SW 1271 (cell line): ENCODE measurements at regions not wholly inside any gene's neighbourhood (a gene's known extent, or its start where the extent isn't known, plus 50 kb on each side); places are given as distances from the start of the nearest gene placed in this dataset.
"Not testable (repeated sequence)": the region's sequence is repeated elsewhere in the genome, so short reads cannot be mapped to it uniquely, and the experiment has no call there.

Experiments
- DNase-seq, 2 experiments: peaks; one replicate each; lab custom pipeline; 2025; lab: John Stamatoyannopoulos, UW

GRCh38 chr7:136533732-136534131, 334.7 kb upstream of the CHRM2 start:
- no peak for DNase-seq

DNA sequence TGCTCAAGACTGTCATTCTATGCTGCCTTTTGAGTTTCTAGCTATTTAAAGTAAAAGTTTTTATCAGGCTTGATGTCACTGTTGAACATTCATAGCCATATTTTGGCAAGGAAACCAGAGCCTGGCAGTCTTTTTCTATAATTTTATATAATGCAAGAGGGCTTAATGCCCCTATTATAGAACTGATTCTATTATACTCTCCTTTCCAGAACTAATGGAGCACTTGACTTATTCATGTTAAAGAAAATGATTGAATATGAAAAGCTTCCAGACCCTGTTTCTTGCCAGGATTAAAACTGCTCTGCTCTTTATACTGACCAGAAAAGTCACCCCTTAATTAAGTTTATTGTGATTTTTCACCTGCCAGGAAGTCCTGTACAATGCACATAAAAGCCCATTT, 337.6 kb upstream of the CHRM2 start:
- no peak for DNase-seq

DNA sequence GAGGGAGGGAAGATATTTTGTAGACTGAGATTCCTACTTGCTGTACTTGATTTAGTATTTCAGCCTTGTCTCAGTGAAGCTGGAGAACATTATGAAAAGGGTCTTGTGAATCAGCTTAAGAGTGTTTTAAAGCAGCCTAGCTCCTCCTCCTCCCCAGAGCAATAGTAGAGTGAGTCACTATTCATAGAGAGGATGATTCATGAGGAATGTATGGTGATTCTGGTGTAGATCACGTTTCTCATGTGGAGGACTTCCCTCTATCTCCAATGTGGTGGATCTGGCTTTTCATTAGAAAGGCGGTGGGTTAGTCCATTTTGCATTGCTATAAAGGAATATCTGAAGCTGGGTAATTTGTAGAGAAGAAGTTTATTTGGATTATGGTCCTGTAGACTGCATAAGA, 340.1 kb upstream of the CHRM2 start:
- peak in 1 of 2 experiments; percentile 58 for DNase-seq

DNA sequence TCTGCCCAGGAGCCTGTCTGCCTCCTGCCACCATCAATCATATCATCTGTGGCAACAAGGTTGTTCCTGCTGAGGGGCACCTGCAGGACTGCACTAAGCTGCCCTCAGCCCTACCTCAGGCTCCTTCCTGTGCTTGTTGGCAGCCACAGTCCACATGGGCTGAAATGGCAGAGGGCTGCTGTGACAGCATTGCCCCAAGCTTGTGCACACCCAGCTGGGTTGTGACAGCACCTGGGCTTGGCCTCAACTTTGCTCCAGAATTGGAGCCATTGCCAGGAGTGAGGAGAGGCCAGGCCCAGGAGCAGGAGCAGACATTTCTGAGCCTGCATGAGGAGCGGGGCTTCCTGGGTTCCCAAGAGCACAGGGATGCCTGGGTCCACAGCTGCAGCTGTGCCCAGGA, 340.9 kb upstream of the CHRM2 start:
- no peak for DNase-seq

- no peak for DNase-seq
Observed at GRCh38 chr7:136526408-136527105, 341.9 kb upstream of the CHRM2 start.

DNA sequence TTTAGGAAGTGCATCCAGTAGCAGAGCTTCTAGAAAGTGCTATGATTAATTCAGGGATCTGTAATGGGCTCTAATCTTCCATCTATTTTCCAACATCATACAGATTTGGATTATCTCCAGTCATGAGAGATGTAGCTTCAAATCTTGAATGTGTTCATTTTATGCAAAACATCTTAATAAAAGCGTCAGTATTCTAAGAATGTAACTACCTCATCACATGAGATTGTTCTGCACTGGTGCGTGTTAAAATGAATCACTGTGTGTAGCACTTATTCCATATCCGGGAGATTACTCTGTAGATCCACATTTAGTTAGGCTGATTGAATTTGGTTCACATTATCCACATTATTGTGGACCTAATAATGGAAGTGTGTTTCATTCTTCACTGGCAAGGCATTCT, 344.9 kb upstream of the CHRM2 start:
- no peak for DNase-seq

DNA sequence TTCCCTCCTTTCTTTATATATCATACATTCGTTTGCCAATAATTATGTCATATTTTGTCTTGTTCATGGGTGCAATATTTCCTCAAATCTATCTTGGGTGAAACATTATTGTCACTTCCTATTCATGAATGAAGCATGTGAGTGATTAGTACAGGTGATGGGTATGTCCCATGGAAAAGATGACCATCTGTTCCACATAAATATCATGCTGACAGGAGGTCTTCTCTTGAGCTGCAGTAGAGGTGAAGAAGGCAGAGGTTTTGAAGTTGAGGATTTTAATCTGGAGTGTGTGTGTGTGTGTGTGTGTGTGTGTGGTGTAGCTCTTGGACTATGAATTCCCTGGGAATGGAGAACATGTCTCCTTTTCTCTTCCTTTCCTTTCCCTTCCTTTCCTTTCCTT, 350.5 kb upstream of the CHRM2 start:
- no peak for DNase-seq

GRCh38 chr7:136514776-136515175, 353.7 kb upstream of the CHRM2 start:
- DNase-seq, result no peak

DNA sequence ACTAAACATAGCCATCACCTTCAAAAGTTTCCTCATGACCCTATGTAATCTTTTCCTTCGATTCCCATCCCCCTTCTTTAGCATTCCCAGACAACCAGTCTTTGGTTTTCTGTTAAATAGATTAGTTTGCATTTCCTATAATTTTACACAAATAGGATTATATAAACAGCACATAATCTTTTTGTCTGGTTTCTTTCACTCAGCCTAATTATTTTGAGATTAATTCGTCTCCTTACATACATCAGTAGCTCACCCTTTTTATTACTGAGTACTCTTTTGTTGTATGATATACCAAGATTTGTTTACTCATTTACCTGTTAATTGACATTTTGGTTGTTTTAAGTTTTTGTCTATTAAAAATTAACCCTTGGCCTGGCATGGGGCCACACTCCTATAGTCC, 354.7 kb upstream of the CHRM2 start:
- no peak for DNase-seq

DNA sequence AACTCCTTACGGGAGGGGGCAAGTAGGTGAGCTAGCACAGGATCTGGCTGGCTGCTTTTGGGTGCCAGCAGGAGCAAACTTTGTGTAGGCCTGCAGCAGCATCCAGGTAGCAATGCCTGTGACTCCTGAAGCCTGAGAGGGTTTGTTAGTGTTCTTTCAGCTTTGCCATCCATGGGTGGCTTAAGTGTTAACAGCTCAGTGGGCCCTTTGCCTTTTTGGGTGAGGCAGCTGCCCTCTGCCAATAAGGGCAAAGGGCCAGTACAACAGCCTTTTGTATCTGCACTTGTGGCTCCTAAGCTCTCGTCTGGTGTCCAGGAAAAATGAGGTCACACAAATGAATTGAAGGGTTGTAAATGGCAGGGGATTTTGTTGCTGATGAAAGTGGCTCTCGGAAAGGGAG, 359.0 kb upstream of the CHRM2 start:
- DNase-seq, result no peak

- no peak for DNase-seq
Observed at GRCh38 chr7:136502162-136502561, 366.3 kb upstream of the CHRM2 start.

GRCh38 chr7:136501151-136501550, 367.3 kb upstream of the CHRM2 start:
- DNase-seq, result no peak

DNA sequence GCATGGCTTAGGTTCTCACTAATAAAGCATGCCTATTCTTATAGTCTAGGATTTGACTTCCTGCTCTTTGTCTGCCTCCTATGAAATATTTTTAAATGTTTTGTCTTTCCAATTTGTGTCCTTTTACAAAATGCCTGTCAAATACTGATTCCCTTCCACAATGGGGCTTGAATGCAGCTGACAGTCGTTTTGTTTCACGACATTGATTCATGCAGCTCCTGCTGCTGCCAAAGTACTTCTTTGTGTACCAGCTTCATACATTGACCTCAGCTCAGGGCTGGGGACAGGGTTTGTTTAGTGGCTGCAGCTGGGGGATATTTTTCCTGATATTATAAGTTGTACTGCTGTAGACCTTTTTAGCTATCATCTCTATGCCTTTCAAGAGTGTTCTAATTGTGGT, 371.9 kb upstream of the CHRM2 start:
- DNase-seq, result no peak

DNA sequence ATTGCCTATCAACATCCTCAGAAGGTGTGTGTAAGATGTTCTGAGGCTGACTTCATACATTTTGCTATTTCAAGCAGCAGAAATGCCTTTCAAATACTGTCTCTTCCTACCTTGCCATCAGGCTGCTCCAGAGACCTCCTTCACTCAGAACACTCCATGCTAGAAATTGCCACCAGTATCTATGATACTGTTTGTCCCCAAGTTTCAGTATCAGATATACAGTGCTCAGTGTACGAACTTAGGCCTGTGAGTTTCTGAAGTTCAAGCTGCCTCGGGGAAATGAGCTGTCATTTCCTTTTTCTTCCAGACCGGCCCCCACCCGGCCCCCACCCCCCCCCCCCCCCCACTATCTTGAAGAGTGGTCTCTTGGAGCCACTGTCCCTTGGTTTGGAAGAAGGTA, 373.4 kb upstream of the CHRM2 start:
- no peak for DNase-seq

GRCh38 chr7:136492366-136492765, 376.1 kb upstream of the CHRM2 start:
- no peak for DNase-seq

DNA sequence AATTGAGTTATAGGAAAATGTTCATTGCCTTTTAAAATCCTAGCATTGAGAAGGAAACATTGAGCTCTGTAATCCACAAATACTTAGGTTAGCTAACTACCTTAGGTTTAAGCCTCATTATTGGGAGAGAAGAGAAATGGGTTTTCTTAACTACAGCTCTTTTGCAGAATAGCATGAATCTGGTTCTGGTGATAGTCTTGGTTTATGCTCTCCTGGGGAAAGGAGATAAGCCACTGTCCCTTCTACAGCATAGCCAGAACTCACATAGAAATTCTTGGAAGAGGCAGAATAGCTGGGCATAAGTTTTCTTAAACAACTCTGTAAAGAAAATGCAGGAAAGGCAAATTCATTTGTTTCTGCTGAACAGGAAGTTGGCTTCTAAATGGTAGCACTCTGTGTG, 378.6 kb upstream of the CHRM2 start:
- DNase-seq, result no peak

- DNase-seq, result no peak
Observed at GRCh38 chr7:136480901-136481300, 387.6 kb upstream of the CHRM2 start.

DNA sequence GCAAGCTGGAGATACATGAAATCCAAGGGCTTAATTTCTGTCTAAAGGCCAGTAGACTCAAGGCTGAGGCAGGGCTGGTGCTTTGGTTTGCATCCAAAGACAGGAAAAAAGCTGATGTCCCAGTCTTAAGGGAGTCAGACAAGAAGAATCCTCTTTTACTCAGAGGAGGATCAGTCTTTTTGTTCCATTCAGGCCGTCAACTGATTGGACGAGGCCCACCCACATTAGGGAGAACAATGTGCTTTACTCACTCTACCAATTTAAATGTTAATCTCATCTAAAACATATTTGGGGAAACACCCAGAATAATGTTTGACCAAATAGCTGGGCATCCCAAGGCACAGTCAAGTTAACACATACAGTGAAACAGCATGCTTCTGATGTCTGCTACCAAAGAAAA, 388.5 kb upstream of the CHRM2 start:
- no peak for DNase-seq

- DNase-seq, result no peak
Observed at GRCh38 chr7:136470179-136470578, 398.3 kb upstream of the CHRM2 start.

DNA sequence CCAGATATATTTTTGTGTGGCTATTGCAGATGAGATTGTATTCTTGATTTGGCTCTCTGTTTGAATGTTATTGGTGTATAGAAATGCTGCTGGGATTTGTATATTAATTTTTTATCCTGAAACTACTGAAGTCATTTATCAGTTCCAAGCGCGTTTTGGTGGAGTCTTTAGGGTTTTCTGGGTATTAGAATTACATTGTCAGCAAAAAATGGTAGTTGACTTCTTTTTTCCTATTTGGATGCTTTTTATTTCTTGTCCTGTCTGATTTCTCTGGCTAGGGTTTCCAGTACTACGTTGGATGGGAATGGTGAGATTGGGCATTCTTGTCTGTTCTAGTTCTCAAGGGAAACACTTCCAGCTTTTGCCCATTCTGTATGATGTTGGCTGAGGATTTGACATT, 415.5 kb upstream of the CHRM2 start:
- DNase-seq, result no peak

GRCh38 chr7:136446751-136447150, 421.7 kb upstream of the CHRM2 start:
- no peak for DNase-seq

- no peak for DNase-seq
Observed at GRCh38 chr7:136441835-136442234, 426.6 kb upstream of the CHRM2 start.

DNA sequence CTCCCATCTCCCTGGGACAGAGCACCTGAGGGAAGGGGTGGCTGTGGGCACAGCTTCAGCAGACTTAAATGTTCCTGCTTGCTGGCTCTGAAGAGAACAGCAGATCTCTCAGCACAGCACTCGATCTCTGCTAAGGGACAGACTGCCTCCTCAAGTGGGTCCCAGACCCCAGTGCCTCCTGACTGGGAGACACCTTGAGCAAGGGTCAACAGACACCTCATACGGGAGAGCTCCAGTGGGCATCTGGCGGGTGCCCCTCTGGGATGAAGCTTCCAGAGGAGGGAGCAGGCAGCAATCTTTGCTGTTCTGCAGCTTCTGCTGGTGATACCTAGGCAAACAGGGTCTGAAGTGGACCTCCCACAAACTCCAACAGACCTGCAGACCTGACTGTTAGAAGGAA, 436.7 kb upstream of the CHRM2 start:
- not testable (repeated sequence) for DNase-seq

DNA sequence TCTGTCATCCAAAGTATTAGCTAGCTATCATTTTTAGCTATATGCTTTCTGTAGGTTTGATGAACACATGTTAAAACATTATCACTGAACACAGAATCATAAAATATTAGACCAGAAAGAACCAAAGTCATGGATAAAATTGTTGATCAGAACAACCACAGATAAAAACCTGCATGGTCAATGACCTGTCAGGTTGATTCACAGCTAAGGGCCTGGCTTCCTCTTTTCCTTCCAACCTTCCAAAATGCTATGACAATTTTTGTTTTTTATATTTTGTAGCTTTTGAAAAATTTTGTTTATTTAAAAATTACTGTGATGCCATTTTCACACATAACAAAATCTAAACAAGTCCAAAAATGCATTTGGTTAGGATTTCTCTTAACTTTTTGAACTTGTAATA, 444.4 kb upstream of the CHRM2 start:
- DNase-seq, result no peak

GRCh38 chr7:136419740-136420139, 442.6 kb upstream of the MTPN start:
- not testable (repeated sequence) for DNase-seq
